HEK293 (cell line): ENCODE measurements at regions not wholly inside any gene's neighbourhood (a gene's known extent, or its start where the extent isn't known, plus 50 kb on each side); places are given as distances from the start of the nearest gene placed in this dataset.

Experiments
- CTCF ChIA-PET: fragments of 350-600 bp; formaldehyde crosslinking; extraction: SDS; loops from one replicate; lab custom pipeline; 2021; ENCODE audit warnings: antibody characterized with exemption; lab: Yijun Ruan, JAX
- POLR2A ChIA-PET: fragments of 300-600 bp; formaldehyde crosslinking; extraction: SDS; loops from one replicate; lab custom pipeline; 2020; ENCODE audit warnings: antibody characterized with exemption, inconsistent platforms; lab: Yijun Ruan, JAX
- H3K27ac ChIP-seq: fragments of 200-500 bp; sonication (Bioruptor generic); 2 replicates; pipeline ENCODE4 v1.5.1; 2014; ENCODE audit warnings: low read depth, low read length, control low read depth, inconsistent platforms; ENCODE audit errors: extremely low read depth
- H3K36me3 ChIP-seq, 2 experiments: fragments of 200-500 bp in 1 of 2; sonication (Bioruptor generic) in 1 of 2; 1 replicate in 1 of 2; 2 replicates in 1 of 2; pipeline ENCODE4 v1.5.1; 2014 to 2017; ENCODE audit warnings: inconsistent platforms in 2 of 2, low read length in 2 of 2; ENCODE audit not compliant: control insufficient read depth in 2 of 2, insufficient read depth in 1 of 2
- H3K4me1 ChIP-seq: fragments of 200-500 bp; sonication (Bioruptor generic); 2 replicates; pipeline ENCODE4 v1.5.1; 2014; ENCODE audit warnings: mild to moderate bottlenecking, low read length, inconsistent platforms; ENCODE audit not compliant: control insufficient read depth, insufficient read depth
- H3K4me3 ChIP-seq: 2 replicates; pipeline ENCODE4 v1.5.1; 2011; ENCODE audit warnings: low read depth, mild to moderate bottlenecking, control low read depth, low read length, moderate library complexity
- H3K9me3 ChIP-seq: fragments of 200-500 bp; sonication (Bioruptor generic); 2 replicates; pipeline ENCODE4 v1.5.1; 2014; ENCODE audit warnings: low read depth, low read length, inconsistent platforms; ENCODE audit not compliant: control insufficient read depth, insufficient read depth
- KLF7 ChIP-seq: fragments of 450-650 bp; formaldehyde crosslinking; IDR thresholded peaks from 2 replicates; pipeline ENCODE4 v1.5.1; 2016; ENCODE audit warnings: missing biosample characterization, missing genetic modification characterization, borderline replicate concordance
- MYNN ChIP-seq: fragments of 450-650 bp; formaldehyde crosslinking; IDR thresholded peaks from 2 replicates; pipeline ENCODE4 v1.5.1; 2016; ENCODE audit warnings: missing biosample characterization, missing genetic modification characterization, borderline replicate concordance
- RBAK ChIP-seq: fragments of 450-650 bp; formaldehyde crosslinking; IDR thresholded peaks from 2 replicates; pipeline ENCODE4 v1.5.1; 2016; ENCODE audit warnings: missing biosample characterization, missing genetic modification characterization
- TCF7L2 ChIP-seq: IDR thresholded peaks from 2 replicates; pipeline ENCODE4 v1.6.1; 2011; ENCODE audit warnings: low read depth, mild to moderate bottlenecking, inconsistent platforms, low read length, moderate library complexity, borderline replicate concordance
- WT1 ChIP-seq: fragments of 450-650 bp; formaldehyde crosslinking; IDR thresholded peaks from 2 replicates; pipeline ENCODE4 v1.5.1; 2016; ENCODE audit warnings: missing biosample characterization, missing genetic modification characterization
- ZBTB10 ChIP-seq: fragments of 450-650 bp; formaldehyde crosslinking; IDR thresholded peaks from 2 replicates; pipeline ENCODE4 v1.5.1; 2016; ENCODE audit warnings: missing biosample characterization, missing genetic modification characterization
- ZBTB11 ChIP-seq: fragments of 450-650 bp; formaldehyde crosslinking; conservative IDR thresholded peaks from 2 replicates; pipeline ENCODE4 v1.5.1; 2016; ENCODE audit warnings: low read depth, missing biosample characterization, missing genetic modification characterization
- ZFHX2 ChIP-seq: fragments of 450-650 bp; formaldehyde crosslinking; conservative IDR thresholded peaks from 2 replicates; pipeline ENCODE4 v1.5.1; 2016; ENCODE audit warnings: missing biosample characterization, missing genetic modification characterization
- ZNF18 ChIP-seq: fragments of 450-650 bp; formaldehyde crosslinking; IDR thresholded peaks from 2 replicates; pipeline ENCODE4 v1.5.1; 2016; ENCODE audit warnings: missing biosample characterization, missing genetic modification characterization
- ZNF311 ChIP-seq: fragments of 450-650 bp; formaldehyde crosslinking; IDR thresholded peaks from 2 replicates; pipeline ENCODE4 v1.5.1; 2017; ENCODE audit warnings: missing biosample characterization, missing genetic modification characterization, borderline replicate concordance
- ZNF394 ChIP-seq: fragments of 450-650 bp; formaldehyde crosslinking; IDR thresholded peaks from 2 replicates; pipeline ENCODE4 v1.5.1; 2016; ENCODE audit warnings: missing biosample characterization, missing genetic modification characterization, mild to moderate bottlenecking, moderate library complexity, borderline replicate concordance
- ZNF416 ChIP-seq: fragments of 450-650 bp; formaldehyde crosslinking; IDR thresholded peaks from 2 replicates; pipeline ENCODE4 v1.5.1; 2016; ENCODE audit warnings: missing biosample characterization, missing genetic modification characterization
- ZNF433 ChIP-seq: fragments of 450-650 bp; formaldehyde crosslinking; IDR thresholded peaks from 2 replicates; pipeline ENCODE4 v1.5.1; 2016; ENCODE audit warnings: missing biosample characterization, missing genetic modification characterization, low read depth
- ZNF514 ChIP-seq: fragments of 450-650 bp; formaldehyde crosslinking; IDR thresholded peaks from 2 replicates; pipeline ENCODE4 v1.5.1; 2016; ENCODE audit warnings: missing biosample characterization, missing genetic modification characterization
- ZNF639 ChIP-seq: fragments of 450-650 bp; formaldehyde crosslinking; IDR thresholded peaks from 2 replicates; pipeline ENCODE4 v1.5.1; 2016; ENCODE audit warnings: missing biosample characterization, missing genetic modification characterization
- ZNF701 ChIP-seq: fragments of 450-650 bp; formaldehyde crosslinking; IDR thresholded peaks from 2 replicates; pipeline ENCODE4 v1.5.1; 2016; ENCODE audit warnings: missing biosample characterization, missing genetic modification characterization
- ZNF747 ChIP-seq: fragments of 450-650 bp; formaldehyde crosslinking; IDR thresholded peaks from 2 replicates; pipeline ENCODE4 v1.5.1; 2016; ENCODE audit warnings: missing biosample characterization, missing genetic modification characterization
- ZNF776 ChIP-seq: fragments of 450-650 bp; formaldehyde crosslinking; IDR thresholded peaks from 2 replicates; pipeline ENCODE4 v1.5.0; 2017; ENCODE audit warnings: missing biosample characterization, missing genetic modification characterization, borderline replicate concordance
- ZNF785 ChIP-seq: fragments of 450-650 bp; formaldehyde crosslinking; IDR thresholded peaks from 2 replicates; pipeline ENCODE4 v1.5.1; 2016; ENCODE audit warnings: missing biosample characterization, missing genetic modification characterization
- ZSCAN16 ChIP-seq: fragments of 450-650 bp; formaldehyde crosslinking; IDR thresholded peaks from 2 replicates; pipeline ENCODE4 v1.5.1; 2016; ENCODE audit warnings: missing biosample characterization, missing genetic modification characterization
- ZSCAN4 ChIP-seq: fragments of 450-650 bp; formaldehyde crosslinking; IDR thresholded peaks from 2 replicates; pipeline ENCODE4 v1.5.1; 2017; ENCODE audit warnings: missing biosample characterization, missing genetic modification characterization

- Histone ChIP-seq H3K36me3 (no peaks in the 10 kb centered on the region), H3K4me1 (no peaks in the 10 kb centered on the region), H3K9me3 (no peaks in the 10 kb centered on the region), H3K27ac (no peak overlapping the region), H3K4me3 (no peak overlapping the region)
- POLR2A ChIA-PET: no interaction called here
- CTCF ChIA-PET: no interaction called here
- no peak for TF ChIP-seq MYNN
- no peak for TF ChIP-seq ZNF433 (tag by site-specific recombination)
- TF ChIP-seq ZNF394 (tag by site-specific recombination): no peak
- TF ChIP-seq ZNF514: no peak
- TF ChIP-seq ZBTB10 (tag by site-specific recombination): no peak
- no peak for TF ChIP-seq ZNF747 (tag by site-specific recombination)
- no peak for TF ChIP-seq ZNF701 (tag by site-specific recombination)
These were observed 940.9 kb downstream of the FSTL5 start for GRCh38 chr4:161222889-161223288.

GRCh38 chr4:161208564-161208963 lies 955.2 kb downstream of the FSTL5 start:
- Histone ChIP-seq H3K36me3 (no peaks in the 10 kb centered on the region), H3K27ac (no peak overlapping the region), H3K9me3 (no peaks in the 10 kb centered on the region), H3K4me1 (no peaks in the 10 kb centered on the region), H3K4me3 (no peak overlapping the region)
- POLR2A ChIA-PET: no interaction called here
- CTCF ChIA-PET: no interaction called here
- TF ChIP-seq KLF7 (no peak), ZFHX2 (tag by site-specific recombination) (no peak), ZBTB11 (tag by site-specific recombination) (no peak), ZNF639 (tag by site-specific recombination) (no peak), TCF7L2 (no peak; the same call in 1 of the 2 replicates), WT1 (tag by site-specific recombination) (no peak), ZSCAN4 (tag by site-specific recombination) (no peak), ZNF776 (no peak), ZNF311 (tag by site-specific recombination) (no peak), ZNF18 (tag by site-specific recombination) (no peak), ZNF416 (no peak), RBAK (tag by site-specific recombination) (no peak), ZNF785 (no peak), ZSCAN16 (tag by site-specific recombination) (no peak)
